GM18499 (cell line): ENCODE measurements at regions not wholly inside any gene's neighbourhood (a gene's known extent, or its start where the extent isn't known, plus 50 kb on each side); places are given as distances from the start of the nearest gene placed in this dataset.
"Not testable (repeated sequence)": the region's sequence is repeated elsewhere in the genome, so short reads cannot be mapped to it uniquely, and the experiment has no call there.

Experiments used
- ATAC-seq: cut with Tn5 transposase; IDR thresholded peaks from one replicate; pipeline ENCODE4 v1.9.1; 2021; ENCODE audit warnings: moderate number of reproducible peaks; ENCODE audit not compliant: insufficient read depth, unreplicated experiment

DNA sequence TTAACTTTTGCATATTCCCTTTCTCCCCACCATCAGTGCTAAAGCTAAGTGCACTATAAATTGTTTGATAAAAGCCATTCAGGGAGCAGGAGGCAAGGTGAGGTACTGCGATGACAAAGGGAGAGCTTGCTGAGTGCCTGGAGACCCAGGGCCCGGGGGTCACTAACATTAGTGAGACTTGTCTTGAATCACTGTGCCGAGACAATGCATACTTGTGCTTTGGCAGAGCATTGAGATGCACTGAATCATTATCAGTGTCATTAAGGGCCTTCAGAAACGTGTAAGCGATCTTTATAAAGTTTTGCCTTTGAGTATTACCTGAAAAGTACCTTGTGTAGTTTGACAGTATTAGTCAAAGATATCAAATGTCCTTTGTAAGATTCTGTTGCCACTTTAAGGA lies 447.5 kb downstream of the PCNX1 start:
- ATAC-seq: no peak

DNA sequence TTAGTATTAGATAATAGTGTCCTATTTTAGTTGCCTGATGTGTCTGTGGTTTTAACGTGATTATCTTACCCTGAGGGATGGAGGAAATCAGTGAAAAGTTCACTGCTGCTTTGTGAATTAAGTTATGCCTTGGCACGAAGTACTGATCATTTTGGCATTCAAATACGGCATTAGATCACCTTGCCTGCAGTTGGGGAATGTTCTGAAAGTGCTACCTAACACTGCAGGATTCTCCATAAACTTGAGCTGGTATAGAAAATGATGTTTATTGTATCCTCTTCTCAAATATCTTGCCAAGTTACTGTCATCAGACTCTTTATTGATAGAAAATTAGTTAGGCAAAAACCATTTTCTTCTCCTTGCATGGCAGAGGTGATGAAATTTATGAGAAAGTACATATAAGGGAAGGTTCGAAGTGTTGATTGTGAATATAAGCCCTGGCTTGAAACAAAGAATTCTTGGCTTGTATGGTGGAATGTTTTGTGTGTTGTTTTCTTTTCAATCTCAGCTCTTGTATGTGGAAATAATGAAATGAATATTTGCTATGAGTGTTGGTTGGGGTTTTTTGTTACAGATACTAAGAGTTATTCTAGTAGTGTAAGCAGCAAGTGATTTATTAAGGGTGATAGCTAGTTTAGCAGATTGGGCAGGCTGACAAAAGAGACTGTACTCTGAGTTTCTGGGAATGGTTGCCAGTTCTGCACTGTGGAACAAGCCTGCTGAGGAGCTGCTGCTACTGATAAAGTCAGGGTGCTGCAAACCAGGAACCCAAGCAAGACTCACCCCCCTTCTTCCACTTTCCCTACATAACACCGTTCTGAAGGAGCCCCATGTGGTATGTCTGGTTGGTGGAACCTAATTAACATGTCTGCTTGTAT lies 448.3 kb downstream of the PCNX1 start:
- ATAC-seq: no peak

DNA sequence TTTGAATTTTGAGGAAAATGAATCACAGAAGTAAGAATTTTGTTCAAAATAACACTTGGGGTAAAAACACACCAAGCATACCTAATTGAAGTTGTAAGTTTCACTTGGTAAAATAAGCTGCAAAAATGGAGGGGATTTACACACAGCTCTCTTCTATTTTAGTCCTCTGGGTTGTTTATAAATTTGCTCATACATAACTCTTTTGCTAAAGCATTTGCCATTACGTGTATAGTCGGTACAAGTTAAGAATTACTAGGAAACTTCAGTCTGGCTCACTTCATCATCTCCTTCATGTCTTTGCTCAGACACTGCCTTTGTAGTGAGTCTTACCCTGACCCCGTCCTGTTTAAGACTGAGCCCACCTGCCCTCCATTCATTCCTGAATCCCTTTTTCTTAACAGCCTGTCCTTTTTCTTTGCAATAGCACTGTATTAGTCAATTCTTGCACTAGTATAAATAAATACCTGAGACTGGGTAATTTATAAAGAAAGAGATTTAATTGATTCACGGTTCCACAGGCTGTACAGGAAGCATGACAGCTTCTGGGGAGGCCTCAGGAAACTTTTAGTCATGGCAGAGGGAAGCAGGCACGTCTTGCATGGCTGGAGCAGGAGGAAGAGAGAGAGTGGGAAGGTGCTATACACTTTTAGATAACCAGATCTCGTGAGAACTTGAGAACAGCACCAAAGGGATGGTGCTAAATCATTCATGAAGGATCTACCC lies 451.1 kb downstream of the PCNX1 start:
- no peak for ATAC-seq

DNA sequence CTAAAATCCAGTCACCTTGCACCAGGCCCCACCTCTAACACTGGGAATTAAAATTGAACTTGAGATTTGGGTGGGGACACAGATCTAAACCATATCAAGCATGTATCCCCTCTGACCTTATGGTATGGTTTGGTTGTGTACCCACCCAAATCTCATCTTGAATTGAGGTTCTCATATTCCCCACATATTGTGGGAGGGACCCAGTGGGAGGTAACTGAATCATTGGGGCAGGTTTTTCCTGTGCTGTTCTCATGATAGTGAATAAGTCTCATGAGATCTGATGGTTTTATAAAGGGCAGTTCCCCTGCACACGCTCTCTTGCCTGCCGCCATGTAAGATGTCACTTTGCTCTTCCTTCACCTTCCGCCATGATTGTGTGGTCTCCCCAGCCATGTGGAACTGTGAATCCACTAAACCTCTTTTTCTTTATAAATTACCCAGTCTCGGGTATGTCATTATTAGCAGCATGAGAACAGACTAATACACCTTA lies 451.7 kb downstream of the PCNX1 start:
- ATAC-seq: not testable (repeated sequence)

DNA sequence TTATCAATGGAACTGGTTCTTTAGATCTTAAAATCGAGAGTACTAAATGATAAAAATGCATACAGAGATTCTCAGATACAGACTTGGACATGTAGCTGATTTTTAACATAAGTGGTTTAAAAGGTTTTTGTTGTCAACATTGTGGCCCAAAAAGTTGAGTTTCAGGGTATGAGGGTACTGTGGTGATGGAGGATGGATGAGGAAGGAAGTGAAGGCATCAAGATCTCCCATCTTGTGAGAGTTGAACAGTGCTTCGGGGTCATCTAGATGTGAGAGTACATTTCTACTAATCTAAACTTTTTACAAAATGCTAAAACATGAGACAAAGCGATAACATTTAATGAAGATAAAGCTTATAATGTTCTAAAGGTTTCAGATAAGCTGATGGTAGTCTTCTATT lies 452.6 kb downstream of the PCNX1 start:
- ATAC-seq: no peak

DNA sequence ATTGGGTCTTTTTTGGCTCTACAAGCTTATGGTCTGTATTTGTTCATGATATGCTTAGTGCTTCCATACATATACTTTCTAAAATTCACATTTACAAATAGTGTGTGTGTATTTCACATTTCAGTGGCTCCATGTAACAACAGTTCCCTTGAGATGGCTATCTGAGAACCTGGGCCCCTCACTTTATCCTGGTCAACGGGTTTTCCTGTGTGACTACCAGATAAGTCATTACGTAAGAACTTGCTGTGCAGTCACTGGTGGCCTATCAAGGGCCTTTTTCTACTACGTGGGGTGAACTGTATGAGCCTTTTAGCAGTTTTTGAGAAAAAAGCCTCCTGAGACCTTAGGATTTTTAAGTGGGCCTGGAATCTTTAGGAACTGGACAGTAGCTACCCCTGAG lies 454.1 kb downstream of the PCNX1 start:
- ATAC-seq: no peak

DNA sequence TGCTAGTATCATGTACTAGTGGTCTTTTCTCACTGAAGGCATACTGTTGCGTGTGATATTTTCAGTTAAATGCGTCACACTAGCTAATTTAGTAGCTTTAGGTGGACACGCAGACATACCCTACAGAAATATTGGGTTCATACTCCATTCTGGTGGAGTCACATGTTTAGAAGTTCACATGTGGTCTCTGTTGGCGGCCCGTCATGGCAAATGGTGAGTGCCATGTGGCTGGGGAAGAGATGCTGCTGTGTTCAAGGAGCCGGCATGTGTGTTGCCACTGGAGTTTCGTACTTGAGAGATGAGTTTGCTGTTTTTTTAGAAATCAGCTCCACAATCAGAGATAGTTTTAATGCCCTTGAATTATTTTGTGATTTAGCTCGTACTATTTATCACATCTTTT lies 454.6 kb downstream of the PCNX1 start:
- no peak for ATAC-seq

DNA sequence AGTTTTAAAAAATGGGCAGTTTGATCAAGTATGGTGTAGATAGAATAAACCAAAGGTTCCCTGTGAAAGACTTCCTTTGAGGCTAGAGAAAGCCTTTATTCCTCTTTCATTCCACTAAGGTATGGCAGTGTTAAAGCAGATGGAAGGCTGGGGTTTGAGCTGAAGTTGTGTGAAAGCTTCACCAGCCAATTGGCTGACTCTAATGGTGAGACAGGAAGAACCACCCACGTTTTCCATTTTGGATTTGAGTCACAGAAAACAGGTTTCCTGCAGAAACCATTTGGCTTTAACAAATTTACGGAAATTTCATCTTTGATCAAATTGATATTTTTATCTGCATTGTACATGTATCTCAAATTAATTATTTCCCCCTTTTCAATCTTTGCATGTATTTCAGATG lies 455.0 kb downstream of the PCNX1 start:
- no peak for ATAC-seq

DNA sequence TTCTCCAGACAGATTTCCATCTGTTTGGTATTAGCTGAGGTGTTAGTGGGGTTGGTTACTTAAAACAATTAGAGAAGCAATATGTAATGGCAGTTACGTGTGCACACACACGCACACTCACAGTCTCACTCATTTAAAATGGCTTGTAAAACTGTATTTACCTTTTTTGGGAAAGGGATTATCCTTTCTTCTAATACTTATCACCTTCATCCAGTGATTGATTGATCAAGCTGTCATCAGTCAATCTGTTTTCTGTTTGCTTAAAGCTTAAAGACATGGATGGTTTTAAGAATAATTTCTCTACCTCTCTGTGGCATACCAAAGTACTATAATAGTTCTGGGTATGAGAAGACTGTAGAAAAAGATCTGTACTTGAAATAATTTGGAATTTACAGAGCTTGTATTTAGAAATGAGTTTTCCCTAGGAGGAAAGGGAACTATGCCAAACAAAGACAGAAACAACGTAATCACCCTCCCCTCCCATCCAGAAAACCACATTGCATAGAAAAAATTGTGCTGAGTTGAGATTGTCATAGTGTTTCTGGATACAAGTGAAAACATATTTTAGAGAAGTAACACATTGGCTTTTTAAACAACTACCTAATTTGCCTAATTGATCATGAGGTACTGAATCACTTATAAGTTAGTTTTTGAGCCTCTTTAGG lies 455.8 kb downstream of the PCNX1 start:
- no peak for ATAC-seq

DNA sequence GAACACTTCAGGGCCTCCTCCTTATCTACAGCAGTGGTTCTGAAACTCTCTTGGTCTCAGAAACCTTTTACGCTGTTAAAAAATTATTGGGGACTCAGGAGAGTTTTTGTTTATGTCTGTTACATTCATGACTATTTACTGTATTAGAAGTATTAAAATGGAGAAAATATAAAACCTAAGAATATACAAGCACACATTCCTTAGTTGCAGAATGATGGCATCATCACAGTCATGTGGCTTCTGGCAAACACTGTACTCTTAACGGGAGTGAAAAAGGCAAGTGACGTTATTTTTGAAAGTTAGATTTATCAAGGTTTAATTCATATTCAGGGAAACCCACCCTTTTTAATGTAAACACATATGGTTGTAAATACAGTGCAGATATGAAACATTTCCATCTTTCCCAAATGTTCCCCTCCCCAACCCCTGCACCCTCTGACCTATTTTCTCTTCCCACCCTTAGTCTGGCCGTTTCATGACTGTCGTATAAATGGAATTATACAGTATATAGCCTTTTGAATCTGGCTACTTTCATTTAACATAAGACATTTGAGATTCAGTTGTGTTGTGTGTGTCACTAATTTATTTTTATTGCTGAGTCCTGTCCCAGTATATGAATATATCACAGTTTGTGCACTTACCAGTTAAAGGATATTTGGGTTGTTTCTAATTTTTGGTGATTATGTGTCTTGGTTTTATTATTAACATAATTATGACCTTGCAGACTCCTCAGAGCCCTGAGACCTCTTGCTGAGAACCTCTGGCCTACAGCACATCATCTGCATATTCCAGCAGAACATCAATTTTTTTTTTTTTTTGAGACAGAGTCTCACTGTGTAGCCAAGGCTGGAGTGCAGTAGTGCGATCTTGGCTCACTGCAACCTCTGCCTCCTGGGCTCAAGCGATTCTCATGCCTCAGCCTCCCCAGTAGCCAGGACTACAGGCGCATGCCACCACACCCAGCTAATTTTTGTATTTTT lies 457.0 kb downstream of the PCNX1 start:
- ATAC-seq: no peak

DNA sequence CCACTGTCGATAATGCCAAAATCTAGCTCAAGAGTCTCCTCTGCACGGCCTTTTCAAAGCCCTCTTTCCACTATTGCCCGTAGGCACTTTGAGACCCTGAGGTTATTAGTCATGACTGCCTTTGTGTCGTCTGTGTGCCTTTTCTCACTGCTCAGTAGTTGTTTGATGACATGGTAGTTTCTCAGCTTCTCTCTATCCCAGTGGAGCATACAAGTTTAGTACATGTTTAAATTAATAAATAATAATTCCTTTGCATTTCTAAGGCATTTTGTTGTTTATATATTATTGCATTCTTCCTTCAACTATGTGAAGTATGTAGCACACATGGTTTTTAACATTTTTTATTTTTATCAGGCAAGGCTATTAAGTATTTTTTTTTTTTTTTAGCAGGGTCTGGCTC lies 458.1 kb downstream of the PCNX1 start:
- ATAC-seq: no peak

DNA sequence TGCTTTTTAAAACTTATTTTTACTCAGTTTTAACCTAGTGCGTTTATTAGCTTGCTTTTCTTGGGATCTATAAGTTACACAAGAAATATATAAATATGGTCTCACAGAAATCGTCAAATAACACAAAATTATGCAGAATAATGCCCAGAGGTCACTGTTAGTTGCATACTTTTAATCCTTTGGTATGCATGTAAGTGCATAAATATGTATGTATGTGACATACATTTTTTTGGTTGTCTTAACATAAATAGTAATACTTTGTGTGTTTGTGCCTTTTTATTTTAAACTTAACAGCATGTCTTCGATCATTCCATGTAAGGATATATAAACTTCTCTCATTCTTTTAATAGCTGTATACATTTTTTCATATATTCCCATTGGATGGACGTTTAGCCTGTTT lies 459.6 kb downstream of the PCNX1 start:
- no peak for ATAC-seq

DNA sequence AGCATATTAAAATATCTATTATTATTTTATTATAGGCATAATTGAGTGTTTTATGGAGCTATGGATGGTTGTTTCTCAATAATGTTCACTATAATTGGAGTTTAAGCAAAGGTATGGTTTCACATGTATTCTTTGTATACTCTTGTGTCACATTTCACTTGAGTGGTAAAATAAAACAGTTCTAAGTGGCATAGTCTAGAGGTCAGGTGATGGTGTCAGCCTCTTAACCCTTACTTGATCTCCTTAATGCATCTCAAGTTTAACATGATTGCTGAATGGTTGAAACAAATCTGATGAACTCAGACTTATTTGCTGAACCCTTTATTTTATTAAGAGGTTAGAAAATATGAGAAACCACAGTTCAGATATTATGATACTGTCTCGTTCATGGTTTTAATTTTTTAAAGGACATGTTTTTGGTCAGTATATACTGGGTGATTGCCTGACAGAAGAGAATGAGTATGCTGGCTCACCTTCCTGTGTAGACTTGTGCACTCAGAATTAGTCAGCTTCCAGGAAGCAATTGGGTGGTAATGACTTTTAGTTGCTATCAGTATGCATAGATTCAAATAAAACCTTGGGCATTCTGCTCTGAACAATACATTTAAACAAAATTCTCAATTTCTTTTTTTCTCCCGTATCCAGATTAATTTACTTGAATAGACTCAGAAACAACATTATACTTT lies 464.6 kb downstream of the PCNX1 start:
- ATAC-seq: no peak

DNA sequence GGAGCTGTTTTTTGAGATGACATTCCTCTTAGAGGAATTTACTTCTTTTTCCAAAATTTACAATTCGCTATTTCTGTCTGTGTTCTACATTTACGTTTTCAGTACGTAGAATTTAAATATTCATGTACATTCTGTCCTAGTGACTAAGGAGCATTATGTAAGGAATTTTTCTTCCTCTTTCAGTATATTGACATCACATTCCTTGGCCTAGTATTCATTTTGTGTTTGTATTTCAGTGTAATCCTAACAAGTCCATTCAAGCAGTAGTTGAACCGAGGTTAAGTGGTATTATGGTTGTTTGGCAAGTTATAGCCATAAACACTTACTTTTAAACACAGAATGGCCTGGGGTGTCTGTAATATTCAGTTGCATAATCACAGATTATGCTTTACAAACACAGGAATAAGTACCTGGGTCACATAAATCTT lies 465.2 kb downstream of the PCNX1 start:
- no peak for ATAC-seq

DNA sequence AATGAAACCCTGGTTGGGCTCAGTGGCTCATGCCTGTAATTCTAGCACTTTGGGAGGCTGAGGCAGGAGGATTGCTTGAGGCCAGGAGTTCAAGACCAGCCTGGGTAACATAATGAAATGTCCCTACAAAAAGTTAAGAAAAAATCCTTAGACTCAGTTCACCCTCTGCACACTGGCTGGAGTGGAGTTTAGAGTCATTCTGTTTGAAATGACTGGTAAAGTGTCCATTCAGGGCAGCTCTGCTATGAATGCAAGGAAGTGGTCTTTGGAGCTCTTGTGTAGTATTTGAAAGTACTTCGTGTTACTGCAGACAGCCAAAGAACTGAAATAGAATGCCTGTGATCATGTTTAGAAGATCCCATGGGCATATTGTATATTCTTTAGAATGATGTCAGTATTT lies 466.5 kb downstream of the PCNX1 start:
- no peak for ATAC-seq

DNA sequence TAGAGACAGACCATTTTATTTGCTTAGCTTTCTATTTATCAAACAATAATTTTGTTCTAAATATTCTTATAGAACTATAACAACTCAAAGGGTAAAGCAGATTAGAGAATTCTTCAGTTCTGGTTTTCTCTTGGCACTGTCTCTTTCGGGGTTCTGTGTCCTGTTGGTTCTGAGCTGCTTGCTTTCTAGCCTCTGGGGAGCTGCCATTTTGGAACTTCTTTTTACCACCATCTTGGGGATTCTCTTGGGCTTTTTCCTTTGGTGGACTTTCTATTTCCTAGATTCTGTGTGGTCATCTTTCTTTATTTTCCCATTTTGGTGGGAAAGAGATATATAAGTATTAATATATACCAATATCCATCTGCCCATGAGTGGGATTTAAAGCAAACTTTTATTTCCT lies 467.7 kb downstream of the PCNX1 start:
- no peak for ATAC-seq

DNA sequence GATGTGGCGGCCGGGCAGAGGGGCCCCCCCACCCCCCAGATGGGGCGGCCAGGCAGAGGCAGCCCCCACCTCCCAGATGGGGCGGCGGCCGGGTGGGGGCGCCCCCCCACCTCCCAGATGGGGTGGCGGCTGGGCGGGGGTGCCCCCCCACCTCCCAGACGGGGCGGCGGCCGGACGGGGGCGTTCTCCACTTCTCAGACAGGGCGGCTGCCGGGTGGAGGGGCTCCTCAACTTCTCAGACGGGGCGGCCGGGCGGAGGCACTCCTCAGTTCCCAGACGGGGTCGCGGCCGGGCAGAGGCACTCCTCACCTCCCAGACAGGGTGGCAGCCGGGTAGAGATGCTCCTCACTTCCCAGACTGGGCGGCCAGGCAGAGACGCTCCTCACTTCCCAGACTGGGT lies 469.8 kb downstream of the PCNX1 start:
- no peak for ATAC-seq

DNA sequence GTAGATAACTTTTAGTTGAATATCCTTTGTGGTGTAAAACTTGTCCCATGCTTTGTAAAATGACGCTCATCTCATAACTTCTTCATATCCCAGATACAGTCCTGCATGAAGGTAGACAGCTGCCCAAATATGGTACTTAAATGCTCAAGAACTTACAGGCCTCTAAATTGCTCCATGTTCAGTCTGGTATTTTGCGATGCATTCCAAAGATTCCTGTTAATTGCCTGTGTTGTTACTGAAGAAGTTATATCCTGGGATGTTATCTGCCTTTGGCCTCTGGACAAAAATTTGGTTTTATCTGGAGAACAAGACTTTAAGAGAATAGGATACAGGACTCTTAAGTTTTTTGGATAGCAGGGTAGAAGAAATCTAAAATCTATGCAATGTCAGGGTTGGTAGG lies 473.0 kb downstream of the PCNX1 start:
- ATAC-seq: no peak

DNA sequence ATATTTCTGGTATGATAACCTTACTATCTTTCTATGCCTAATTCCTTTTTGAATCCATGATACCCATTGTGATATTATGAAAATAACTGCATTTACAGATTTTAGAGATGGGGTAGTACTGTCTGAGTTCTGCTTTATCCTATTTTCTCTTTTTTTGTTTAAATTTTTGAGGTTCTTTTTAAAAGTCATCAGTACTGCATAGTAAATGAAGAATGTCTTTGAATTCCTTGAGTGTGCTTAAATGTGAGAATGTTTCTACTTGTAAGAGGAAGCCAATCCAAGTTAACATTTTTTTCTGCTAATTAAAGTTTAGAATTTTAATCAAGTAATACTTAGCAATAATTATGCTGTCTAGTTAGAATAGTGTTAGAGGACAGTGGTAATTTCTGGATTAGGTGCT lies 474.6 kb downstream of the PCNX1 start:
- ATAC-seq: no peak
